ENCODE measurements at regions not wholly inside any gene's neighbourhood (a gene's known extent, or its start where the extent isn't known, plus 50 kb on each side); places are given as distances from the start of the nearest gene placed in this dataset.
"Not testable (repeated sequence)": the region's sequence is repeated elsewhere in the genome, so short reads cannot be mapped to it uniquely, and the experiment has no call there.

- H3K27ac ChIP-seq = no peak overlapping the region
- in situ Hi-C loops (cut with MboI; ENCODE audit: low pct_unique_long_range_greater_than_20kb in 2 of 9, low sequenced_read_pairs in 9 of 9, unreplicated experiment in 9 of 9) = no loop called here
- no peaks in the 10 kb centered on the region for H3K4me1 ChIP-seq (replicated peaks in 1 of 2)
- no peak overlapping the region for H3K4me3 ChIP-seq
- ATAC-seq (replicated peaks in 6 of 8) = no peak
These were observed 488.6 kb upstream of the USP9Y start for GRCh38 chrY:12212394-12212793.

GRCh38 chrY:12215564-12216022, 485.4 kb upstream of the USP9Y start:
- no peak overlapping the region for H3K4me3 ChIP-seq
- H3K4me1 ChIP-seq (replicated peaks in 1 of 2) = no peaks in the 10 kb centered on the region
- in situ Hi-C loops (cut with MboI; ENCODE audit: low pct_unique_long_range_greater_than_20kb in 2 of 9, low sequenced_read_pairs in 9 of 9, unreplicated experiment in 9 of 9) = no loop called here
- ATAC-seq (replicated peaks in 6 of 8) = no peak
- no peak overlapping the region for H3K27ac ChIP-seq

- H3K4me3 ChIP-seq = no peak overlapping the region
- H3K27ac ChIP-seq = no peak overlapping the region
- in situ Hi-C loops (cut with MboI; ENCODE audit: low pct_unique_long_range_greater_than_20kb in 2 of 9, low sequenced_read_pairs in 9 of 9, unreplicated experiment in 9 of 9) = no loop called here
- no peaks in the 10 kb centered on the region for H3K4me1 ChIP-seq (replicated peaks in 1 of 2)
- no peak for ATAC-seq (replicated peaks in 6 of 8)
- WGBS, 10 experiments = 0% methylated on average over 1 of the region's 1 CpG; no CpG with 5 or more reads in 8 of the 10 experiments
These were observed 470.1 kb upstream of the USP9Y start for GRCh38 chrY:12230921-12231320.

GRCh38 chrY:12236399-12236798, 464.6 kb upstream of the USP9Y start:
- in situ Hi-C loops (cut with MboI; ENCODE audit: low pct_unique_long_range_greater_than_20kb in 2 of 9, low sequenced_read_pairs in 9 of 9, unreplicated experiment in 9 of 9) = no loop called here
- Histone ChIP-seq H3K4me1 (replicated peaks in 1 of 2) (no peaks in the 10 kb centered on the region), H3K4me3 (no peak overlapping the region), H3K27ac (no peak overlapping the region)
- WGBS, 10 experiments = 50% methylated on average over 1 of the region's 4 CpGs; no CpG with 5 or more reads in 9 of the 10 experiments
- ATAC-seq (replicated peaks in 6 of 8) = peak in 3 of 8 experiments; percentile 78 to 93 (median 91)

GRCh38 chrY:12240326-12240725, 460.7 kb upstream of the USP9Y start:
- H3K4me3 ChIP-seq; in situ Hi-C loops (cut with MboI; ENCODE audit: low pct_unique_long_range_greater_than_20kb in 2 of 9, low sequenced_read_pairs in 9 of 9, unreplicated experiment in 9 of 9); ATAC-seq (replicated peaks in 6 of 8); H3K27ac ChIP-seq; H3K4me1 ChIP-seq (replicated peaks in 1 of 2): not testable (repeated sequence)
- no CpG with 5 or more reads among the region's 2 CpGs for WGBS, 10 experiments

GRCh38 chrY:12244146-12244545, 456.9 kb upstream of the USP9Y start:
- no peak for ATAC-seq (replicated peaks in 6 of 8)
- no CpG with 5 or more reads among the region's 1 CpG for WGBS, 10 experiments
- in situ Hi-C loops (cut with MboI; ENCODE audit: low pct_unique_long_range_greater_than_20kb in 2 of 9, low sequenced_read_pairs in 9 of 9, unreplicated experiment in 9 of 9) = no loop called here
- H3K4me3 ChIP-seq = no peak overlapping the region
- H3K27ac ChIP-seq = no peak overlapping the region
- H3K4me1 ChIP-seq (replicated peaks in 1 of 2) = no peaks in the 10 kb centered on the region

GRCh38 chrY:12253756-12254155, 447.3 kb upstream of the USP9Y start:
- in situ Hi-C loops (cut with MboI; ENCODE audit: low pct_unique_long_range_greater_than_20kb in 2 of 9, low sequenced_read_pairs in 9 of 9, unreplicated experiment in 9 of 9) = no loop called here
- no peak for ATAC-seq (replicated peaks in 6 of 8)
- WGBS, 10 experiments = 73% methylated on average over 3 of the region's 11 CpGs; no CpG with 5 or more reads in 9 of the 10 experiments
- Histone ChIP-seq H3K27ac (no peak overlapping the region), H3K4me1 (replicated peaks in 1 of 2) (no peaks in the 10 kb centered on the region), H3K4me3 (no peak overlapping the region)

GRCh38 chrY:12271162-12271561, 429.9 kb upstream of the USP9Y start:
- H3K4me1 ChIP-seq (replicated peaks in 1 of 2) = no peaks in the 10 kb centered on the region
- WGBS, 10 experiments = 0 to 60% (median 20%) methylated on average over 1 to 2 of the region's 4 CpGs; no CpG with 5 or more reads in 7 of the 10 experiments
- ATAC-seq (replicated peaks in 6 of 8) = peak in 3 of 8 experiments; percentile 32 to 87 (median 55)
- no peak overlapping the region for H3K27ac ChIP-seq
- H3K4me3 ChIP-seq = no peak overlapping the region
- in situ Hi-C loops (cut with MboI; ENCODE audit: low pct_unique_long_range_greater_than_20kb in 2 of 9, low sequenced_read_pairs in 9 of 9, unreplicated experiment in 9 of 9) = no loop called here

- no peak overlapping the region for H3K27ac ChIP-seq
- no peak overlapping the region for H3K4me3 ChIP-seq
- ATAC-seq (replicated peaks in 6 of 8) = no peak
- WGBS, 10 experiments = 0 to 17% (median 0%) methylated on average over 1 of the region's 5 CpGs; no CpG with 5 or more reads in 7 of the 10 experiments
- H3K4me1 ChIP-seq (replicated peaks in 1 of 2) = no peaks in the 10 kb centered on the region
- in situ Hi-C loops (cut with MboI; ENCODE audit: low pct_unique_long_range_greater_than_20kb in 2 of 9, low sequenced_read_pairs in 9 of 9, unreplicated experiment in 9 of 9) = no loop called here
These were observed 415.4 kb upstream of the USP9Y start for GRCh38 chrY:12285608-12286007.

- 0 to 33% (median 13%) methylated on average over 1 to 3 of the region's 3 CpGs; no CpG with 5 or more reads in 5 of the 10 experiments for WGBS, 10 experiments
- in situ Hi-C loops (cut with MboI; ENCODE audit: low pct_unique_long_range_greater_than_20kb in 2 of 9, low sequenced_read_pairs in 9 of 9, unreplicated experiment in 9 of 9) = no loop called here
- no peak overlapping the region for H3K4me3 ChIP-seq
- H3K4me1 ChIP-seq (replicated peaks in 1 of 2) = no peaks in the 10 kb centered on the region
- no peak for ATAC-seq (replicated peaks in 6 of 8)
- H3K27ac ChIP-seq = no peak overlapping the region
These were observed 412.1 kb upstream of the USP9Y start for GRCh38 chrY:12288919-12289318.

GRCh38 chrY:12289415-12289814, 411.6 kb upstream of the USP9Y start:
- H3K4me3 ChIP-seq = no peak overlapping the region
- H3K27ac ChIP-seq = no peak overlapping the region
- WGBS, 10 experiments = 0 to 40% (median 20%) methylated on average over 1 of the region's 1 CpG; no CpG with 5 or more reads in 5 of the 10 experiments
- no peak for ATAC-seq (replicated peaks in 6 of 8)
- in situ Hi-C loops (cut with MboI; ENCODE audit: low pct_unique_long_range_greater_than_20kb in 2 of 9, low sequenced_read_pairs in 9 of 9, unreplicated experiment in 9 of 9) = no loop called here
- H3K4me1 ChIP-seq (replicated peaks in 1 of 2) = no peaks in the 10 kb centered on the region

- ATAC-seq (replicated peaks in 6 of 8) = no peak
These were observed 408.5 kb upstream of the USP9Y start for GRCh38 chrY:12292542-12292941.

GRCh38 chrY:12296460-12296859, 404.6 kb upstream of the USP9Y start:
- no CpG with 5 or more reads among the region's 1 CpG for WGBS, 10 experiments
- Histone ChIP-seq H3K27ac (no peak overlapping the region), H3K4me3 (no peak overlapping the region), H3K4me1 (replicated peaks in 1 of 2) (no peaks in the 10 kb centered on the region)
- in situ Hi-C loops (cut with MboI; ENCODE audit: low pct_unique_long_range_greater_than_20kb in 2 of 9, low sequenced_read_pairs in 9 of 9, unreplicated experiment in 9 of 9) = no loop called here
- peak in 2 of 8 experiments; percentile 11 to 63 for ATAC-seq (replicated peaks in 6 of 8)

More at GRCh38 chrY:12292542-12292941, 408.5 kb upstream of the USP9Y start:
- H3K4me1 ChIP-seq (replicated peaks in 1 of 2) = no peaks in the 10 kb centered on the region
- in situ Hi-C loops (cut with MboI; ENCODE audit: low pct_unique_long_range_greater_than_20kb in 2 of 9, low sequenced_read_pairs in 9 of 9, unreplicated experiment in 9 of 9) = no loop called here
- no peak overlapping the region for H3K4me3 ChIP-seq
- H3K27ac ChIP-seq = no peak overlapping the region

GRCh38 chrY:12299796-12300195, 401.2 kb upstream of the USP9Y start:
- ATAC-seq (replicated peaks in 6 of 8); H3K4me1 ChIP-seq (replicated peaks in 1 of 2); H3K4me3 ChIP-seq; in situ Hi-C loops (cut with MboI; ENCODE audit: low pct_unique_long_range_greater_than_20kb in 2 of 9, low sequenced_read_pairs in 9 of 9, unreplicated experiment in 9 of 9); H3K27ac ChIP-seq: not testable (repeated sequence)
- no CpG with 5 or more reads among the region's 9 CpGs for WGBS, 10 experiments

- no CpG with 5 or more reads among the region's 4 CpGs for WGBS, 10 experiments
- no peak overlapping the region for H3K27ac ChIP-seq
- peak in 1 of 8 experiments; percentile 74 for ATAC-seq (replicated peaks in 6 of 8)
- in situ Hi-C loops (cut with MboI; ENCODE audit: low pct_unique_long_range_greater_than_20kb in 2 of 9, low sequenced_read_pairs in 9 of 9, unreplicated experiment in 9 of 9) = no loop called here
- no peaks in the 10 kb centered on the region for H3K4me1 ChIP-seq (replicated peaks in 1 of 2)
- no peak overlapping the region for H3K4me3 ChIP-seq
These were observed 397.6 kb upstream of the USP9Y start for GRCh38 chrY:12303464-12303863.
